HG03045 (cell line): ENCODE measurements at regions not wholly inside any gene's neighbourhood (a gene's known extent, or its start where the extent isn't known, plus 50 kb on each side); places are given as distances from the start of the nearest gene placed in this dataset.

Experiments used
- ATAC-seq: cut with Tn5 transposase; IDR thresholded peaks from one replicate; pipeline ENCODE4 v1.9.1; 2021; ENCODE audit warnings: mild to moderate bottlenecking, moderate library complexity; ENCODE audit not compliant: unreplicated experiment

GRCh38 chr2:129247751-129248150 is 731.7 kb upstream of the RAB6C start:
- no peak for ATAC-seq

- ATAC-seq: no peak
Observed at GRCh38 chr2:129248198-129248597, 731.3 kb upstream of the RAB6C start.

DNA sequence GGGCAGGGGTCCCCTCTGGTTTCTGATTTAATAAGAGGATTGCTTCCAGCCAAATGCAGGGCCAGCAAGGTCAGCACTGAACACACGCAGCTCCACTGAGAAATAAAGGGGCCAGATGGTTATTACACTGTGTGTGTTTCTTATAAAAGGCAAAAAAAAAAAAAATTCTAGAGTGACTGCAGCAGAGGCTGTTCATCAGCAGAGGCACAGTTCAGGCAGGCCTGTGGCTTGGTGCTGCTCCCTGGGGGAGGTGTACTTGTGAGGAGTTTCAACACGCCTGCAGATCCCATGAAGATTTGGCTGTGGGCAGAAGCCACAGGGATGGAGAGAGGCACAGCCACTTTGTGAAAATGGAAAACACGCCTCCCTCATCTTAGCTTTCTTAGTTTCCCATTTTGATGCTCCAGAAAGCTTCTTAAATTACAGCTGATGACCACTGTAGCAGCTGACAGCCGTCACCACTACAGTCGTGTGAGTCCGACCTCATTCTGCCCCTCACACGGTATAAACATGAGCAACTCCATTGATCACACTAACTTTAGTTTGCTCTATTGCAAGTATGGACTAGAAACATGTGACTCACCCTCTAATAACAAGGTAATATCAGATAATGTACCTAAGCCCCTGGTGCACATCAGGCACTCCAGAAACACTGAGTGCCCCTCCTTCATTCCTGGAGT is 726.5 kb upstream of the RAB6C start:
- no peak for ATAC-seq

GRCh38 chr2:129253461-129253812 is 726.0 kb upstream of the RAB6C start:
- no peak for ATAC-seq

DNA sequence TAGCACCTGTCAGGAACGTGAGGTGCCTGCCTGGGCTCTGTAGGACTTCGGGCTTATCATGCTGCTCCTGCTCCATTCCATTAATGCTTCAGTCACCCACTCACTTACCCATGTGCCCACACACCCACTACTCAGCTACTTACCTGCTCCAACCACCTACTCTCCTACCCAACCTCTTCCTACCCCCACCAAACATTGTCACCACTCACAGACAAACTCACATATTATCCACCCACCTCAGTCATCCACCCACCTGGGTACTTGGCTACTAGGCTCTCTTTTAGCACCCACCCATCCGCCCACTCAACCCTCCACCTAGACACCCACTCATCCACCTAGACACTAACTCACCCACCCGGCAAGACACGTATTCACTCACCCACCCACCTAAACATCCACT is 724.7 kb upstream of the RAB6C start:
- no peak for ATAC-seq

DNA sequence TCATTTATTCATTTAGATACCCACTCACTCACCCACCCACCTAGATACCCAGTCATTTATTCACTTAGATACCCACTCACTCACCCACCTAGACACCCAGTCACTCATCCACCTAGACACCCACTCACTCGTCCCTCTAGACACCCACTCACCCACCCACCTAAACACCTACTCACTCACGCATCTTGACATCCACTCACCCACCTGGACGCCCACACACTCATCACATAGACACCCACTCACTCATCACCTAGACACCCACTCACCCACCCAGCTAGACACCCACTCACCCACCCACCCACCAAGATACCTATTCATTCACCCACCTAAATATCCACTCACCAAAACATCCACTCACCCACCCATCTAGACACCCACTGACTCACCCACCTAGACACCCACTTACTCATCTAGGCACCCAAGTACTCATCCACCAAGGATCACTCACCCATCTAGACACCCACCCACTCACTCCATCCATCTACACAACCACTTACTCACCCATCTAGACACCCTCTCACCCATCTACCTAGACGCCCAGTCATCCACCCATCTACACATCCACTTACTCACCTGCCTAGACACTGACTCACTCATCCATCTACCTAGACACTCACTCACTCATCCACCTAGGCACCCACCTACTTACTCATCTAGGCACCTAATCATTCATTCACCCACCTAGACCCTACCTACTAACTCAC is 723.7 kb upstream of the RAB6C start:
- ATAC-seq: no peak

DNA sequence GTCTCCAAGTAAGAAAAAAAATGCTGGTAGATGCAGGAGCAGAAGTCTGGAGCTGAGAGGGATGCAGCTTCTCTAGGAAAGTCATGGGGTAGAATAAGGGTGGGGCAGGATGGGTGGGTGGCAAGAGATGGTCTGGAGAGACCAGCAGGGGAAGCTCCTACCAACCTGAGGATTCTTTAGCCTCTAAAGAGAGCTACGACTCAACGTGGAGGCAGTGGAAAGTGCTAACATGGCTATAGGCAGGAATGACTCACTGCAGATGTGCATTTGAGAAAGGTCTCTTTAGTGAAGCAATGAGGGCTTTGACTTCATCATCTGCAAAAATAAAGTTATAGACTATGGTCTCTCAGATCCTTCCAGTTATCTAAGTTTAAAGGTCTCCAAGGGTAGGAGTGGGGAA is 722.8 kb upstream of the RAB6C start:
- ATAC-seq: no peak

DNA sequence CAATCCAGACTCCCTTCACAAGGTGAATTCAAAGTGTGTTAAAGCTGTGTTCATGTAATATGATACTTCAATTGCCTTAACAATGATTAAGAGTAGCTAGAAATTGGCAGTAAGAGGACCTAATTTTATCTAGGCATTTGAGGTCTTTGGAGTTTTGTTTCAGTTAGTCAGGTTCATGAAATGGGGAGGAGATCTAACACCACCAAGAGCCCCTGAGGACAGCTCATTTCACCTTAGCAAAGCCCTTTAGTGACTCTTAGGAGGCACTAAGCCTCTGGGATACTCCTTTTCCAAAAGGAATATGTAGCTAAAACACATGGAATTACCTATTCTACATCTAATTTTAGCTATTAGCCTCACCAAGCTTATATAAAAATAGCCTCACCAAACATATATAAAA is 716.5 kb upstream of the RAB6C start:
- no peak for ATAC-seq

DNA sequence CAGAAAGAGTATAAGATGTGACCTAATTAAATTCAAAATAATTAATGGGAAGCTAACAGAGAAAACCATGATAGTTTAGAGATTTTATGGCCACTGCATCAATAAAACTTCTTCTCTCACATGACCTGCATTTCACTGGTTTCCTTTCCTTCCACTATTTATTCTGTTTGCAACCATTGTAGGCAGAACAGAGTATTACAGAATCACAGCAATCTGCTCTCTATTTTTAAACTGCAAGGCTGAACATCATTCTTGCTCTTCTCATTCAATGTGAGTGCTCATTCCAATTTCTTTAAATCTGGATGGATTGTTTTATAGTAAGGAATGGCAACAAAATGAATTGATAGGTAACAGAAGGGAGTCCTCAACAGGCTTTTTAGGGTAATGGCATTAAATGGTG is 715.5 kb upstream of the RAB6C start:
- no peak for ATAC-seq

DNA sequence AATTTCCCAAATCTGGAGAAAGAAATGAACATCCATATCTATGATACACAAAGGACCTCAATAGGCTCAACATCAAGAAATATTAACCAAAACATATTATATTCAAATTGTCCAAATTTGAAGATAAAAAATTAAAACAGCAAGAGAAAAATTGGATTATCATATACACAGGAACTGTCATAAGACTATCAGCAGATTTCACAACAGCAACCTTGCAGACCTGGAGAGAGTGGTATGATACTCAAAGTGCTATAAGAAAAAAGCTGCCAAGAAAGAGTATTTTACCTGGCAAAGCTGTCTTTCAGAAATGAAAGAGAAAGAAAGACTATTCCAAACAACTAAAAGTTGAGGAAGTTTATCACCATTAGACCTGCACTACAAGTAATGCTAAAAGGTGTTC is 711.9 kb upstream of the RAB6C start:
- ATAC-seq: no peak

- ATAC-seq: no peak
Observed at GRCh38 chr2:129273266-129274037, 706.0 kb upstream of the RAB6C start.

DNA sequence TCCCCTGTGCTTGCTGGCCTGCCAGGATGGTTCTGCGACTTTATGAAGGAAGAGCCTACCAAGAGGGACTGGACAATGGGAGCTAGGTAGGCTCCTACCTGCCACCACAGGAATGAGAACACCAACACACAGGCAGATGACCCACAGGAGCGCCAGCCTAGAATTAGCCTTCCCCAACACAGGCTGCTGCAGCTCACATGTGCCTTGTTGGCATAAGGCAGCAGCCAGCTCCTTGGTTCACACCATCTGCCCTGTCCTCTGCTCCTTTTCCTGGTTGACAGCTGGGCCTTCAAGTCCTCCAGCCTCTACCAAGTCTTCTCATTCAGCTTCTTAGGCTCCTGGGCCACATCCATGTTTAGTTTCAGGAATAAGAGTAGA is 705.4 kb upstream of the RAB6C start:
- no peak for ATAC-seq

DNA sequence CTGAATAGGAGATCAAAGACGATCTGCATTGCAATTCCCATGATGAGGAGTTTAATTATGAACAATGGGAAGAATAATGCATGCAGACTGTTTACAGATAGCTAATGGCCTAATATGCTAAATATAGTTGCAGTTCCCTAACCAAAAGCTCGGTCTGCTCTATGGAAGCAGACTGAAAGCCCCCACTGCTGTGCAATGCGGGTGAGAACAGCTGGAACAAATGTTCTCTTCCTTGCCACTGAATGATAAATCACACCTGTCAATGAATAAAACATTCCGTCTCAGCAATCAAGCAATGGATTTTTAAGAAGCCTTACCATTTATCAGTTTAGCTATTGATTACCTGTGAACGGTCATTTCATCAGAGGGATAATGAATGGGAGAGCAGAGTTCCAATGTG is 704.5 kb upstream of the RAB6C start:
- ATAC-seq: no peak

DNA sequence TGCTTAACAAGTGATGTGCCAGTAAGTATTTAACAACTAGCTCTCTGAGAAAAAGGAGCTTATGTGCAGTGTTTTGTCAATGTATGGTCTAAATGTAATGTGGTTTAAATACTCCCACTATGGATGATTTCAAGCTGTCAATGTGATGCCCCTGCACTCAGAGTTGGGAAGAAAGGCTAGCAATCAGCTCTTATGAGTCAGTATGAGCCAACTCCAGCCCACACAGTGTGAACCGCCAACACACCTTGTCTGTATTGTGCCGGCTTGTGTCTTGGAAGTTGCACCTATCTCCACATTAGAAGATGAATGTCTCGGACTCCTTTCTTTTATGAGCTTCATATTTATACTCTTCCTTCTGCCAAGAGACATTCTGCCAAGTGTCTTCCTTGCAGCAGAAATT is 703.8 kb upstream of the RAB6C start:
- ATAC-seq: no peak

GRCh38 chr2:129276978-129277584 is 702.4 kb upstream of the RAB6C start:
- ATAC-seq: no peak

- ATAC-seq: no peak
Observed at GRCh38 chr2:129277585-129277981, 701.9 kb upstream of the RAB6C start.

DNA sequence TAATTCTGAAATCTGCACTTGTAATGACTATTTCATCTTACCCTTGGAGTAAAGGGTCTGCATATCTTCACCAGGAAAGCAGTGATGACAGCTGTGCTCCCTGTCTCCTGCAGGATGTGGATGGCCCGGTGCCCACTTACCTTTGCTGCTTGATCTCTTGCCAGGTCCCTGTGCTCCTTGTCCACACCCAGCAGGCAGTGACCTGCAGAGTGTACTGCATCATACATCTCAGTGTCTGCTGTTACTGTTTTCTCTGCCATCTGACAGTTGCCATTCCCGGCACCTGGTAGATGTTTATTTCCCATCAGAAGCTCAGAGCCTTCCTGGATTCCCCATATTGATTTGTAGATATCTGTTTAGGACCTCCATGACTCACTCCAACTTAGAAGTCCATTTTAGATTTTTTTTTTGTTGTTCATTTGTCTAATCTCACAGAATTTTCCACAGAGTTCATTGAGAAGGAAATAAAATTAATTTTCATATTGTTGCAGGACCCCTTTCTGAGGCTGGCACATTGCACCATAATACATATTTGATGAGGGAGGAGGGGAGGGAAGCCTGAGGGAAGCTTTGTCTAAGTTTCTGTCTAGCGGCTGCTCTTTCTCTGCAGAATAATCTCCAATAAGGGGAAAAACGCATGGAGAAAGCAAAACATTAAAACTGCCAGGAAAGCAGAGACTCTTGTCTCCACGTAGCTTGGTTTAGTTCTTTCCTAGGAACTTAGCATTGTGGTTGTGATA is 697.5 kb upstream of the RAB6C start:
- ATAC-seq: no peak

- no peak for ATAC-seq
Observed at GRCh38 chr2:129285012-129285411, 694.5 kb upstream of the RAB6C start.

DNA sequence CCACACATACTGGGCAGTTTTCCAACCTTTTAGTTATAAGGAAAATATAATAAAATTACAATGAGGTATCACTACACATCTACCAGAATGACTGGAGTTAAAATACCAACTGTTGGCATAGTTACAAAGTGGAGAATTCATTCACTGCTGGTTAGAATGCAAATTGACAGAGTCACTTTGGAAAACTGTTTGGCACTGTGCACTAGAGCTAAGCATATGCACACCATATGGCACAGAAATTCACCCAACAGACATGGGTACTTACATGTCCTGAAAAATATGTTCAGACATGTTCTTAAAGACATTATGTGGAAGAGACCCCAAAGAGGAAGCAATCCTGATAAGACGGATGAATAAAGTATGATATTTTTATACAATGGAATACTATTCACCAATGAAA is 686.1 kb upstream of the RAB6C start:
- no peak for ATAC-seq

DNA sequence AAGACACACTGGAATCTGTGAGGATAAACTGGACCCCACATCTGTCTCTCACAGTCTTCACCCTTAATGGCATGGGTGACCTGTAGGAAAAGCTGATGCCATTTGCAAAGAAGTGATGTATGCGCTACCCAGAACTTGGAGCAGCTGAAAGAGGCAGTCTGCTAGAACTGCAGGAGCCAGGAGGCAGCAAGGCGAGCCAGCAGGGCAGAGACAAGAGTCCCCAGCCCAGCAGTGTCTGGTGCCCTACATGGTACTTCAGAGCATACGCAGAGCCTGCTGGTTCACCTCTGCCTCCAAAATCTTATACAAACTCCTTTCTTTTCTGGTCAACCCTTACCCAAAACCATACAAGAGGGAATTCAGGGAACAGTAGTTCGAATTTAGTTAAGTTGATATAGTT is 683.1 kb upstream of the RAB6C start:
- ATAC-seq: no peak

DNA sequence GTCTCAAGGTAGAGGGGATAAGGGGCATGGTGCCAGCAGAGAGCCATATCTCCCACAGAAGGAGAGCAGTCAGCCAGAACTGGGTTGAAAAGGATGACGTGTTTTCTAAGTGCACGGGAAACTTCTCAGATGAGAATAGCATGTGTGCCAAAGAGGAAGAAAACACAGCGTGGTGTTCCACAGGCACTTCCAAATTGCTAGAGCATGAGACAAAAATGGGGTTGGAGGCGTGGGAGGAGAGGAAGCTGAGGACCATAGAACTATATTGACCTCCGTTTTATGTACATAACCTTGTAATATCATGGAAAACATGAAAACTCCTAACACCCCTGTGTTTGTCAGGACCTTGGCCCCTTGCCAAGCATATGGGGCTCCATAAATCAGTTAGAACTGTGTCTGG is 682.7 kb upstream of the RAB6C start:
- ATAC-seq: no peak
